GM06990 (cell line): ENCODE measurements at regions not wholly inside any gene's neighbourhood (a gene's known extent, or its start where the extent isn't known, plus 50 kb on each side); places are given as distances from the start of the nearest gene placed in this dataset.

Experiments used
- DNase-seq: peaks from one replicate; pipeline ENCODE4 v3.0.0-alpha.2; 2011; ENCODE audit not compliant: insufficient read length; ENCODE audit errors: extremely low read depth
- H3K27me3 ChIP-seq: replicated peaks from 2 replicates; pipeline ENCODE4 v1.6.0; 2011; ENCODE audit warnings: low read length; ENCODE audit not compliant: control insufficient read depth, insufficient read depth
- H3K36me3 ChIP-seq: 2 replicates; pipeline ENCODE4 v1.5.1; 2011; ENCODE audit warnings: low read length; ENCODE audit not compliant: control insufficient read depth, insufficient read depth
- H3K4me3 ChIP-seq: replicated peaks from 2 replicates; pipeline ENCODE4 v1.5.1; 2011; ENCODE audit warnings: low read depth, mild to moderate bottlenecking, control low read depth, low read length
- CTCF ChIP-seq: IDR thresholded peaks from 2 replicates; pipeline ENCODE4 v1.5.1; 2011; ENCODE audit warnings: low read length, control low read depth, mild to moderate bottlenecking, inconsistent platforms; ENCODE audit not compliant: insufficient read depth, poor library complexity, severe bottlenecking

DNA sequence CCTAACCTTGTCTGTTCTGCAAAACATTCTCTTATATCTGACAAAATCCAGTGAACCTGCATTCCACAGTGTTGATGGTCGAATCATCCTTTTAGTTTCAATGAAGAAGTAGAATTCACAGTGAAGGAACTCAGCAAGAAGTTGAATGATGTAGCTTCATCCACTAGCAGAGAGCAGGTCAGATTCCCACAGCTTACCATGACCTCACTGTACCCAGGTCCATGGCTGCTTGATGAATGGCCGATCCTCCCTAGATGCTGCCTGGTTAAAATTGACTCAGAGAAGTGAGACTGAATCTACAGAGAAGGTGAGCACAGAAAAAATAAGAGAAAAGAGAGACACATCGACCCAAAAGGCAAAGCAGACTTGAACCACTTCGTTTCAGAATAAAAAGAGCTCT lies 906.0 kb upstream of the CHAC2 start:
- no peak for DNase-seq
- Histone ChIP-seq H3K27me3 (no peaks in the 10 kb centered on the region), H3K36me3 (no peaks in the 10 kb centered on the region), H3K4me3 (no peak overlapping the region)
- no peak for TF ChIP-seq CTCF

- no peaks in the 10 kb centered on the region for H3K36me3 ChIP-seq
- no peaks in the 10 kb centered on the region for H3K27me3 ChIP-seq
- H3K4me3 ChIP-seq: no peak overlapping the region
- no peak for DNase-seq
- TF ChIP-seq CTCF: no peak
Measured at GRCh38 chr2:52859065-52859464, 908.5 kb upstream of the CHAC2 start.

DNA sequence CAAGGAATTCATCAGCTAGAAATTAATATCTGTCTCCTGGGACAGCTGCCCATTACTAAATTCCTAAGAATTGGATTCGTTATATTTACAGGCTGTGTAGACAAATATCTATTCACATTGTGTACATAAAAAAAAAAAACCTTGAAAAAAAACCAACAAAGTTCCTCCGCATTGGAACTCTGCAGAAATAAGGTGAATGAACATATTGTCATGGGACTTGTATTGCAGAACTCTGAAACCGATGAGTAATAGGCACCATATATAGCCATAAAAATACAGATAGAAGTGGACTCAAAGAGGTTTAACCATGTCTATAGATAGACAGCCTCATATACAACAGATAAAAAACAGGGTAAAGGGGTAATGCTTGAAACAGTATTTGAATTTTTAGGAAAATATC lies 909.9 kb upstream of the CHAC2 start:
- Histone ChIP-seq H3K4me3 (no peak overlapping the region), H3K27me3 (no peaks in the 10 kb centered on the region), H3K36me3 (no peaks in the 10 kb centered on the region)
- DNase-seq: no peak
- TF ChIP-seq CTCF: no peak

GRCh38 chr2:52852006-52852405 lies 915.6 kb upstream of the CHAC2 start:
- no peak for TF ChIP-seq CTCF
- H3K27me3 ChIP-seq: no peaks in the 10 kb centered on the region
- no peaks in the 10 kb centered on the region for H3K36me3 ChIP-seq
- no peak overlapping the region for H3K4me3 ChIP-seq
- DNase-seq: no peak

DNA sequence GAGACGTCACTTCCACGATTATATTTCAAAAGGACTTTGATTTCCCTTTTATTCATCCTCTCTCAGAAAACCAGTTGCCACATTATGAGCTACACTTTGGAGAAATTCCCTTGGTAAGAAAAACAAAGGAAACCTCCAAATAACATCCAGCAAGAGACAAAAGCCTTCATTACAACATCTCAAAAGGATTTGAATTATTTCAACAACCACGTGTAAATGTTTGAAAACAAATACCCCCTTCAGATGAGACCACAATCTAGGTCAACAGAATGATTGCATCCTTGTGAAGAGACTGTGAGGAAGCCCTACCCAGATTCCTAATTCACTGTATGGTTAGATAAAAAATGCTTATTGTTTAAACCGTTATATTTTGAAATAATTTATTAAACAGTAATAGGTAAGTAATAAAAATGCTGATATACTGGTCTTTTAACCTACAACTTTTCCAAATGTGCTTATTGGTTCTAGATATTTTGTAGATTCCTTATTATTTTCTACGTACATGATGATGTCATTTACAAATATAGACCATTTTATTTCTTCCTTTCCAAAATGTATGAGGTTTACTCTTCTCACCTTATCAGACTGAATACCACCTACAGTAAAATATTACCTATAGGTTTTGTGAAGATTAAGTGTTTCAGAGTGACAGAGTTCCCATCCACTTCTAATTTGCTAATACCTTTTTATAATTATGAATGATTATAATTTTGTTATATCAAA lies 922.7 kb upstream of the CHAC2 start:
- no peak for TF ChIP-seq CTCF
- no peak for DNase-seq
- H3K36me3 ChIP-seq: no peaks in the 10 kb centered on the region
- H3K4me3 ChIP-seq: no peak overlapping the region
- no peaks in the 10 kb centered on the region for H3K27me3 ChIP-seq

- no peak for TF ChIP-seq CTCF
- Histone ChIP-seq H3K4me3 (no peak overlapping the region), H3K27me3 (no peaks in the 10 kb centered on the region), H3K36me3 (no peaks in the 10 kb centered on the region)
- no peak for DNase-seq
Measured at GRCh38 chr2:52835909-52836308, 931.7 kb upstream of the CHAC2 start.
